Astrocyte of the cerebellum (primary cell): ENCODE measurements at regions not wholly inside any gene's neighbourhood (a gene's known extent, or its start where the extent isn't known, plus 50 kb on each side); places are given as distances from the start of the nearest gene placed in this dataset.

ENCODE experiments used
- DNase-seq: peaks from one replicate; pipeline ENCODE4 v3.0.0-alpha.2; 2011; ENCODE audit warnings: low read depth
- H3K4me3 ChIP-seq: 2 replicates; pipeline ENCODE4 v1.5.1; 2011; ENCODE audit warnings: mild to moderate bottlenecking, low read depth, low read length, moderate library complexity
- in situ Hi-C: cut with HindIII; loops from 2 replicates; pipeline ENCODE4 v1.10.0; 2017; ENCODE audit warnings: low sequenced_read_pairs
- TF ChIP-seq, protein P1 (sequence below): IDR thresholded peaks from 2 replicates; pipeline ENCODE4 v1.5.1; 2012; ENCODE audit warnings: low read length, low read depth, moderate library complexity, mild to moderate bottlenecking; ENCODE audit errors: missing control alignments

DNA sequence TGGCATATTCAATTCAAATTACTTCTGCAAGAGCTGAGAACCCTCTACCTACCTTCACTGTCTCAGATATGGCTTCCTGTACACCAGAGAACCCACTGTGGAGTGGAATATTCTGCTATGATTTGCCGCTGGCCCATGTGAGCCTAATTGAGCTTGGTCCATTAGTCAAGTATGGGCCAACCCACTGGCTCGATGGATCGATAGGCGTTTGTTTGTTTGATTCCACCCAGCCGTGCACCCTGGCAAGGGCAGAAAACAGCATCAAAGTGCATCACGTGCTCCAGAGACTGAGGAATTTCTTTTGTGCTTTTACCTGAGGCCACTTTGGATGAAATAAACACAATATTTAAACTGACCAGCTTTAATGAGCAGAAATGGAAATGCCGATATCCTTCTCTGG, 426.3 kb downstream of the AACS start:
- in situ Hi-C loops: no loop called here
- TF ChIP-seq, protein P1, sequence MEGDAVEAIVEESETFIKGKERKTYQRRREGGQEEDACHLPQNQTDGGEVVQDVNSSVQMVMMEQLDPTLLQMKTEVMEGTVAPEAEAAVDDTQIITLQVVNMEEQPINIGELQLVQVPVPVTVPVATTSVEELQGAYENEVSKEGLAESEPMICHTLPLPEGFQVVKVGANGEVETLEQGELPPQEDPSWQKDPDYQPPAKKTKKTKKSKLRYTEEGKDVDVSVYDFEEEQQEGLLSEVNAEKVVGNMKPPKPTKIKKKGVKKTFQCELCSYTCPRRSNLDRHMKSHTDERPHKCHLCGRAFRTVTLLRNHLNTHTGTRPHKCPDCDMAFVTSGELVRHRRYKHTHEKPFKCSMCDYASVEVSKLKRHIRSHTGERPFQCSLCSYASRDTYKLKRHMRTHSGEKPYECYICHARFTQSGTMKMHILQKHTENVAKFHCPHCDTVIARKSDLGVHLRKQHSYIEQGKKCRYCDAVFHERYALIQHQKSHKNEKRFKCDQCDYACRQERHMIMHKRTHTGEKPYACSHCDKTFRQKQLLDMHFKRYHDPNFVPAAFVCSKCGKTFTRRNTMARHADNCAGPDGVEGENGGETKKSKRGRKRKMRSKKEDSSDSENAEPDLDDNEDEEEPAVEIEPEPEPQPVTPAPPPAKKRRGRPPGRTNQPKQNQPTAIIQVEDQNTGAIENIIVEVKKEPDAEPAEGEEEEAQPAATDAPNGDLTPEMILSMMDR: no peak
- no peak overlapping the region for H3K4me3 ChIP-seq
- DNase-seq: no peak

DNA sequence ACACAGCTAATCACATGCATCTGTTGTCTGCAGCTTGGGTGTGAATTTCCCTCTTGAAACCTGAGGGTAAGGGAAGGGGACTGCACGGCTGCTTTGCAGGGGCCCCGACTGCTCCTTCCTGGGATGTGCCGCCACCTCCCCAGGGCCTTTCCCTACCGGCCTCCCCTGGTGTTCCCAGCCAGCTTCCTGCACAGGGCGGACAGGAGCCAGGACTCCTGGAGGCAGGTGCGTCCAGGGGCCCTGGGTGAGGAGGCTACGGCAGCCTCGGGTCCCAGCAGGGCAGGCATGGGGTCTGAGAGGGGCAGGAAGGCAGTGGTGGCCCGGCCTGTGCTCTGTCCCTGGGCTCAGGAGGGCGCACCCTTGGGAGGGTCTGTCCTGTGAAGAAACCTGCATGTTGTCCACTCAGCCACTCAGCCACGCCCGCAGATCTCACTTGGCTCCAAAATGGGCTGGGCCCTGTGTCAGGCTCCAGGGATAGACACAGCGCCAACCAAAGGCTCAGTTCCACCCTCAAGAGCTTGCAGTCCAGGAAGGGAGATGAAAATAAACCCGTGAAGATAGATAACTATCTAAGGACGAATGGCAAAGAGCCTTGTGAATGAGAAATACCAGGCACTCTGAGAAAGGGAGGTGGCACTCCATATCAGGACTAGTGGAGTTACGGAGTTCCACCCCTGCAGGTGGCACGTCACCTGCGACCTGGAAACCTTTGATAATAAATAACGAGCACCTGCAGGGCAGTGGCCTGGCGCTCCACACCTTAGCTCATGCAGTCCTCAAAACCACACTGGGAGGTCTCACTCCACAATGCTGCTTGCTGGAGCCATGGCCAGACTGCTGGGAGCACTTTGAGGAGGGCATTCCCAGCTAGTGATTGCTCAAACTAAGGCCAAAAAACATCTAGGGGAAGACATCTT, 427.4 kb downstream of the AACS start:
- DNase-seq: no peak
- H3K4me3 ChIP-seq: no peak overlapping the region
- in situ Hi-C loops: no loop called here
- TF ChIP-seq, protein P1: no peak

DNA sequence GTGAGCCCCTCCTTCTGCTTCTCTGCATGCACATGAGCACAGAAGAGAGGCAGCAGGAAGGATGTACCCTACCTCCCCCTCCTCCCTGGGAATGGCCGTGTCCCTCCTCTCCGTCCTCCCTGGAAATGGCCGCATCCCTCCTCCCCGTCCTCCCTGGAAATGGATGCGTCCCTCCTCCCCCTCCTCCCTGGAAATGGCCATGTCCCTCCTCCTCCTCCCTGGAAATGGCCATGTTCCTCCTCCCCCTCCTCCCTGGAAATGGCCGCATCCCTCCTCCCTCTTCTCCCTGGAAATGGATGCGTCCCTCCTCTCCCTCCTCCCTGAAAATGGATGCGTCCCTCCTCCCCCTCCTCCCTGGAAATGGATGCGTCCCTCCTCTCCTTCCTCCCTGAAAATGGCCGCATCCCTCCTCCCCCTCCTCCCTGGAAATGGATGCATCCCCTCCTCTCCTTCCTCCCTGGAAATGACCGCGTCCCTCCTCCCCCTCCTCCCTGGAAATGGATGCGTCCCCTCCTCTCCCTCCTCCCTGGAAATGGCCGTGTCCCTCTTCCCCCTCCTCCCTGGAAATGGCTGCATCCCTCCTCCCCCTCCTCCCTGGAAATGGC, 428.6 kb downstream of the AACS start:
- in situ Hi-C loops: no loop called here
- TF ChIP-seq, protein P1: no peak
- H3K4me3 ChIP-seq: no peak overlapping the region
- no peak for DNase-seq

DNA sequence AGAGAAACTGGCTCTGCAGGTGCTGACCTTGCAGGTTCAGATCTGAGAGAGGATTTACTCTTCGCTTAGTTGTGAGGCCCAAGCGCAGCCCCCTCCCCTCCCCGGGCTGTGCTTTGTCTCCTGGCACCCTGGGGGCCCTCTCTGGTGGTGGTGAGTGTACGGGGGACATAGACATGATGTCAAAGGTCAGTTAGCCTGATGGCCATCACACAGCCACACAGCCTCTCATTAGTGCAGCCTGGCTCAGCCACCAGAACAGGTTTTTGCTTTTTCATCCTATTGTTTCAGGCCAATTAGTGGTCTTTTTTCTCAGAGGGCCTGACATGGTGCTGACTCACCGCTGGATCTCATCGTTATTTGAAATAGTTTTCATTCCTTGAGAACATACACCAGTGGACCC, 437.9 kb downstream of the AACS start:
- TF ChIP-seq, protein P1: no peak
- no peak overlapping the region for H3K4me3 ChIP-seq
- in situ Hi-C loops: no loop called here
- DNase-seq: no peak

DNA sequence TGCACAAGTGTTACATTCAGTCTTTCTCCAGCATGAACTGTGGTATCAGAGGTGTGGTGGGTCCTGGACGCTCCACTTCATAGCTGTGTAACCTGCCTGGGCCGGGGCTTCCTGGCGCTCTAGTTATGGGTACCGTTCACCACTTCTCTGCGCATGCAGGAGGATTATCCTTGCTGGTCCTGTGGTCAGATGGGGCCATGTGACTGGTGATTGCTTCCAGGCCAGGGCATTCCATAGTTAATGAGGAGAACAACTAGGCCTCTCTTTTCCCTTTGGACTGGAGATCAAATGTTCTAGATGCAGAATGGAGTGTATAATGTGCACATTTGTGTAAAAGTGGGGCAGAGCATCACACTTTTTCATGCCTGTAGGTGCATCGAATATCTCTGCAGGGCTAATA, 444.0 kb downstream of the AACS start:
- in situ Hi-C loops: no loop called here
- TF ChIP-seq, protein P1: no peak
- no peak for DNase-seq
- no peak overlapping the region for H3K4me3 ChIP-seq

DNA sequence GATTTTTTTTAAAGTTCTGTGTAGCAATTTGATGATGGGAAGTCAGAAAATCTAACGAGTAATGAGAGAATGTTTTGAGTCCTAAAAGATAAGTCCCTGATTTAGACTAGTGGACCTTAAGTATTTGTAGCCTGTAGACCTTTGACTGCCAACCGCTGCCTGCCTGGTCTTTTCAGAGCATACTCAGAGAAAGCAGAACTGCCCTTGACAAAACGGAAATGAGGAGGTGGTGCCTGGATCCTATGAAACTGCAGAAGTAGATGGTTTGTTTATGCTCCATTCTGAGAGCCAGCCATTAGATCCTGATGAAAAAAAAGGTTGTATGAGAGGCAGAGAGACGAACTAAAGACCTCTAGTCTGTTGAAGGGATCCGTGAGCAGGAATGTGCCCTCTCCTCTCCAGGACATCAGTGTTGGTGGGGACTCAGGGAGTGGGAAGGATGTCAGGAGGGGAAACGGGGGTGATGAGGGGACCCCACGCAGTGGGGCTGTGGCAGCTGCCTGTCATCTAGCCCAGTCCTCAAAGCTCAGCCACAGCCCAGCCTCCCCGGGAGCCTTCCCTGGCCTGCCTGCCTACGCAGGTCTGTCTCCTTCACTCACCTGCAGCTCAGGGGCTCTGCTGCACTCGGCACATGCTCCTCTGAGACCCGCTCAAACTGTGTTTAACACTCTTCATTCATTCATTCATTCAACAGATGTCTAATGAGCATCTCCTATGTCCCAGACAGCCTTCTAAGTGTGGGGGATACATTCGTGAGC, 447.5 kb downstream of the AACS start:
- DNase-seq: no peak
- H3K4me3 ChIP-seq: no peak overlapping the region
- in situ Hi-C loops: no loop called here
- TF ChIP-seq, protein P1: no peak
